SK-N-SH (cell line): ENCODE measurements at regions not wholly inside any gene's neighbourhood (a gene's known extent, or its start where the extent isn't known, plus 50 kb on each side); places are given as distances from the start of the nearest gene placed in this dataset.

Experiments used
- CTCF ChIA-PET: fragments of 300-600, 350-600 bp; formaldehyde crosslinking; extraction: SDS; loops from one replicate; lab custom pipeline; 2021; lab: Yijun Ruan, JAX
- POLR2A ChIA-PET: fragments of 350-600 bp; sonication (Branson Sonifier 250); formaldehyde crosslinking; extraction: SDS; loops from one replicate; lab custom pipeline; 2020; ENCODE audit warnings: antibody characterized with exemption, inconsistent platforms; lab: Yijun Ruan, JAX
- DNase-seq: peaks from one replicate; pipeline ENCODE4 v3.0.0; 2012
- H2AFZ ChIP-seq: fragments of 200-600 bp; sonication (generic); 2 replicates; pipeline ENCODE4 v1.8.1; 2016; ENCODE audit warnings: antibody characterized with exemption, mild to moderate bottlenecking, low read depth
- H3F3A ChIP-seq: fragments of 200-600 bp; sonication (generic); replicated peaks from 2 replicates; pipeline ENCODE3; 2016; ENCODE audit warnings: antibody characterized with exemption, mild to moderate bottlenecking; ENCODE audit not compliant: insufficient read depth
- H3K27ac ChIP-seq, 2 experiments: fragments of 200-500 bp in 1 of 2; fragments of 200-600 bp in 1 of 2; sonication (Bioruptor generic) in 1 of 2; sonication (generic), shearing (Covaris generic) in 1 of 2; 2 replicates each; pipeline versions ENCODE4 v1.5.1 to v1.6.1; 2014 to 2016; ENCODE audit warnings: low read depth in 2 of 2, inconsistent platforms in 1 of 2, low read length in 1 of 2, mild to moderate bottlenecking in 1 of 2, mixed read lengths in 1 of 2
- H3K27me3 ChIP-seq: fragments of 200-600 bp; sonication (generic), shearing (Covaris generic); 2 replicates; pipeline ENCODE4 v1.6.1; 2016; ENCODE audit warnings: mixed run types; ENCODE audit not compliant: insufficient read depth
- H3K36me3 ChIP-seq, 2 experiments: fragments of 200-500 bp in 1 of 2; fragments of 200-600 bp in 1 of 2; sonication (Bioruptor generic) in 1 of 2; sonication (generic) in 1 of 2; replicated peaks in 1 of 2; 2 replicates each; pipeline versions ENCODE3 to v1.5.1; 2014 to 2016; ENCODE audit warnings: low read length in 1 of 2, mild to moderate bottlenecking in 1 of 2; ENCODE audit not compliant: insufficient read depth in 2 of 2, control insufficient read depth in 1 of 2
- H3K4me1 ChIP-seq, 2 experiments: fragments of 200-500 bp in 1 of 2; fragments of 200-600 bp in 1 of 2; sonication (Bioruptor generic) in 1 of 2; sonication (generic), shearing (Covaris generic) in 1 of 2; 2 replicates each; pipeline versions ENCODE4 v1.5.1 to v1.6.1; 2014 to 2016; ENCODE audit warnings: low read depth in 1 of 2, low read length in 1 of 2, mixed run types in 1 of 2; ENCODE audit not compliant: insufficient read depth in 2 of 2, control insufficient read depth in 1 of 2
- H3K4me2 ChIP-seq: fragments of 200-600 bp; sonication (generic), shearing (Covaris generic); 2 replicates; pipeline ENCODE4 v1.6.1; 2017; ENCODE audit warnings: mixed run types
- H3K4me3 ChIP-seq, 2 experiments: fragments of 200-500 bp in 1 of 2; fragments of 200-600 bp in 1 of 2; sonication (Bioruptor generic) in 1 of 2; sonication (generic), shearing (Covaris generic) in 1 of 2; 2 replicates each; pipeline versions ENCODE4 v1.5.1 to v1.8.1; 2014 to 2016; ENCODE audit warnings: low read depth in 2 of 2, inconsistent platforms in 1 of 2, low read length in 1 of 2, mild to moderate bottlenecking in 1 of 2, mixed read lengths in 1 of 2, moderate library complexity in 1 of 2
- H3K79me2 ChIP-seq: fragments of 200-600 bp; sonication (generic); 2 replicates; pipeline ENCODE4 v1.8.1; 2017; ENCODE audit warnings: mild to moderate bottlenecking; ENCODE audit not compliant: insufficient read depth
- H3K9ac ChIP-seq: fragments of 200-600 bp; sonication (generic); 2 replicates; pipeline ENCODE4 v1.6.1; 2017; ENCODE audit warnings: mixed run types
- H3K9me2 ChIP-seq: fragments of 200-600 bp; sonication (generic); 2 replicates; pipeline ENCODE4 v1.6.1; 2017; ENCODE audit warnings: mixed run types
- H3K9me3 ChIP-seq: fragments of 200-600 bp; sonication (generic); 2 replicates; pipeline ENCODE4 v1.6.1; 2017; ENCODE audit warnings: mixed run types, mild to moderate bottlenecking, moderate library complexity
- H4K20me1 ChIP-seq: fragments of 200-600 bp; sonication (generic); 2 replicates; pipeline ENCODE4 v1.6.1; 2017; ENCODE audit warnings: mild to moderate bottlenecking, mixed run types; ENCODE audit not compliant: insufficient read depth
- FOXJ3 ChIP-seq: sonication (generic); formaldehyde crosslinking; IDR thresholded peaks from 2 replicates; pipeline ENCODE4 v1.5.1; 2020; ENCODE audit warnings: mild to moderate bottlenecking, missing genetic modification reagents
- GABPA ChIP-seq: IDR thresholded peaks from 2 replicates; pipeline ENCODE4 v1.4.0; 2012; ENCODE audit warnings: low read depth, mild to moderate bottlenecking
- GATA2 ChIP-seq: sonication (generic); formaldehyde crosslinking; IDR thresholded peaks from 2 replicates; pipeline ENCODE4 v1.5.0; 2020; ENCODE audit warnings: mild to moderate bottlenecking, missing genetic modification reagents
- NRF1 ChIP-seq: IDR thresholded peaks from 2 replicates; pipeline ENCODE4 v1.6.1; 2012; ENCODE audit warnings: low read depth, mild to moderate bottlenecking, low read length
- RAD21 ChIP-seq: IDR thresholded peaks from 2 replicates; pipeline ENCODE4 v1.6.1; 2012; ENCODE audit warnings: mild to moderate bottlenecking, low read length
- RXRA ChIP-seq: IDR thresholded peaks from 2 replicates; pipeline ENCODE4 v1.4.0; 2012; ENCODE audit warnings: low read depth, mild to moderate bottlenecking, borderline replicate concordance
- TAF1 ChIP-seq: IDR thresholded peaks from 2 replicates; pipeline ENCODE4 v1.6.1; 2012; ENCODE audit warnings: low read depth, mild to moderate bottlenecking, low read length, moderate library complexity, borderline replicate concordance
- TEAD4 ChIP-seq: IDR thresholded peaks from 2 replicates; pipeline ENCODE4 v1.4.0; 2012; ENCODE audit warnings: mild to moderate bottlenecking, borderline replicate concordance; ENCODE audit not compliant: insufficient read depth
- USF2 ChIP-seq: fragments of 150-350 bp; IDR thresholded peaks from 2 replicates; pipeline ENCODE4 v1.6.1; 2017; ENCODE audit warnings: antibody characterized with exemption, low read length, low read depth, borderline replicate concordance
- WGBS: methylation state at CpG from one replicate; pipeline ENCODE4 v1.1.6; 2017; ENCODE audit warnings: low lambda C conversion rate; 5-methylcytosine and 5-hydroxymethylcytosine counted together
- TF ChIP-seq, protein P1 (sequence below): fragments of 150-350 bp; IDR thresholded peaks from 2 replicates; pipeline ENCODE4 v1.6.1; 2016; ENCODE audit warnings: mild to moderate bottlenecking, low read depth, low read length
- TF ChIP-seq, protein P2 (sequence below): IDR thresholded peaks from 2 replicates; pipeline ENCODE4 v1.4.0; 2012; ENCODE audit warnings: low read depth, borderline replicate concordance
- TF ChIP-seq, protein P3 (sequence below): IDR thresholded peaks from 2 replicates; pipeline ENCODE4 v1.6.1; 2012; ENCODE audit warnings: mild to moderate bottlenecking, low read depth, low read length, moderate library complexity

DNA sequence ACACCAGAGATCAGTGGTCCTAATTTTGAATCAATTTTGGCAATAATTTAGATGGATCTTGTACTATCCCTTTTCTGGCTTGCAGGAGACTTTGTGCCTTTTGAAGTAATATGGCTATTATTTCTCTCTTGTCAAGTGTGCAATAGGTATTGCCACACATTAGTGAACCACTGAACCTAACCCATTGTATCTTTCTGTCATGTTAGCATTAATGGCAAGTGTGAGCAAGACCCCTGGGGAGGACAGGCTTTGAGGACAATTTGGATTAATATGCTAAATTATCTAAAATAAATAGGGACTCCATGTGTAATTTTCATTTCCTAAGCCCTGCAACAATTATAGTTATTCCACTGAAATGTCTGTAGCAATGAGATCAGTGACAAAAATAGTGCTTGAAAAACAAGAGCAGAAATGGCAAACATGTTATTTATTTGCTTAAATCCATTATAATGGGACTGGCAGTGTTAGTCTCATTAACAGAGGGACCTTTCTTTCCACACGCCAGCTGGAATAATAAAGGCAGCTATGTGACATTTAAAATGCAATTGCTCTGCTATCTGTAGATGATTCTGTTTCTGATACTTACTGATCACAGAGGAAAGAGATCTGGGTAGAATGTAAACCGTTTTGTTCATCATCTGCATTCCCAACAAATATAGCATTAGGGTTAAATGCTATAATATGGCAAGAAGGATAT is 753.3 kb upstream of the ZNF608 start:
- H2AFZ ChIP-seq = no peak overlapping the region
- H3K9me2 ChIP-seq = no peaks in the 10 kb centered on the region
- H4K20me1 ChIP-seq = no peaks in the 10 kb centered on the region
- WGBS = 64% methylated on average over 2 of the region's 2 CpGs
- ChIA-PET POLR2A (no interaction called here), CTCF (no interaction called here)
- H3K27me3 ChIP-seq = no peaks in the 10 kb centered on the region
- H3K4me1 ChIP-seq = no peaks in the 10 kb centered on the region; a peak in 1 of 4 replicates
- no peak overlapping the region for H3K9ac ChIP-seq
- no peaks in the 10 kb centered on the region for H3K36me3 ChIP-seq
- H3K4me3 ChIP-seq = no peak overlapping the region
- H3F3A ChIP-seq = no peaks in the 10 kb centered on the region
- no peaks in the 10 kb centered on the region for H3K79me2 ChIP-seq
- no peak for DNase-seq
- no peak for TF ChIP-seq USF2
- no peak for TF ChIP-seq TEAD4
- TF ChIP-seq RAD21 = no peak
- no peak for TF ChIP-seq RXRA
- TF ChIP-seq GATA2 (CRISPR knock-in tag) = no peak; the same call in 1 of the 2 replicates
- TF ChIP-seq, protein P1, sequence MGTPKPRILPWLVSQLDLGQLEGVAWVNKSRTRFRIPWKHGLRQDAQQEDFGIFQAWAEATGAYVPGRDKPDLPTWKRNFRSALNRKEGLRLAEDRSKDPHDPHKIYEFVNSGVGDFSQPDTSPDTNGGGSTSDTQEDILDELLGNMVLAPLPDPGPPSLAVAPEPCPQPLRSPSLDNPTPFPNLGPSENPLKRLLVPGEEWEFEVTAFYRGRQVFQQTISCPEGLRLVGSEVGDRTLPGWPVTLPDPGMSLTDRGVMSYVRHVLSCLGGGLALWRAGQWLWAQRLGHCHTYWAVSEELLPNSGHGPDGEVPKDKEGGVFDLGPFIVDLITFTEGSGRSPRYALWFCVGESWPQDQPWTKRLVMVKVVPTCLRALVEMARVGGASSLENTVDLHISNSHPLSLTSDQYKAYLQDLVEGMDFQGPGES = no peak
- TF ChIP-seq, protein P2, sequence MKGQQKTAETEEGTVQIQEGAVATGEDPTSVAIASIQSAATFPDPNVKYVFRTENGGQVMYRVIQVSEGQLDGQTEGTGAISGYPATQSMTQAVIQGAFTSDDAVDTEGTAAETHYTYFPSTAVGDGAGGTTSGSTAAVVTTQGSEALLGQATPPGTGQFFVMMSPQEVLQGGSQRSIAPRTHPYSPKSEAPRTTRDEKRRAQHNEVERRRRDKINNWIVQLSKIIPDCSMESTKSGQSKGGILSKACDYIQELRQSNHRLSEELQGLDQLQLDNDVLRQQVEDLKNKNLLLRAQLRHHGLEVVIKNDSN = no peak
- no peak for TF ChIP-seq FOXJ3
- no peak for TF ChIP-seq NRF1
- no peak for TF ChIP-seq TAF1
- no peak for TF ChIP-seq GABPA
- TF ChIP-seq, protein P3, sequence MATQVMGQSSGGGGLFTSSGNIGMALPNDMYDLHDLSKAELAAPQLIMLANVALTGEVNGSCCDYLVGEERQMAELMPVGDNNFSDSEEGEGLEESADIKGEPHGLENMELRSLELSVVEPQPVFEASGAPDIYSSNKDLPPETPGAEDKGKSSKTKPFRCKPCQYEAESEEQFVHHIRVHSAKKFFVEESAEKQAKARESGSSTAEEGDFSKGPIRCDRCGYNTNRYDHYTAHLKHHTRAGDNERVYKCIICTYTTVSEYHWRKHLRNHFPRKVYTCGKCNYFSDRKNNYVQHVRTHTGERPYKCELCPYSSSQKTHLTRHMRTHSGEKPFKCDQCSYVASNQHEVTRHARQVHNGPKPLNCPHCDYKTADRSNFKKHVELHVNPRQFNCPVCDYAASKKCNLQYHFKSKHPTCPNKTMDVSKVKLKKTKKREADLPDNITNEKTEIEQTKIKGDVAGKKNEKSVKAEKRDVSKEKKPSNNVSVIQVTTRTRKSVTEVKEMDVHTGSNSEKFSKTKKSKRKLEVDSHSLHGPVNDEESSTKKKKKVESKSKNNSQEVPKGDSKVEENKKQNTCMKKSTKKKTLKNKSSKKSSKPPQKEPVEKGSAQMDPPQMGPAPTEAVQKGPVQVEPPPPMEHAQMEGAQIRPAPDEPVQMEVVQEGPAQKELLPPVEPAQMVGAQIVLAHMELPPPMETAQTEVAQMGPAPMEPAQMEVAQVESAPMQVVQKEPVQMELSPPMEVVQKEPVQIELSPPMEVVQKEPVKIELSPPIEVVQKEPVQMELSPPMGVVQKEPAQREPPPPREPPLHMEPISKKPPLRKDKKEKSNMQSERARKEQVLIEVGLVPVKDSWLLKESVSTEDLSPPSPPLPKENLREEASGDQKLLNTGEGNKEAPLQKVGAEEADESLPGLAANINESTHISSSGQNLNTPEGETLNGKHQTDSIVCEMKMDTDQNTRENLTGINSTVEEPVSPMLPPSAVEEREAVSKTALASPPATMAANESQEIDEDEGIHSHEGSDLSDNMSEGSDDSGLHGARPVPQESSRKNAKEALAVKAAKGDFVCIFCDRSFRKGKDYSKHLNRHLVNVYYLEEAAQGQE = no peak
- no peak overlapping the region for H3K27ac ChIP-seq
- H3K4me2 ChIP-seq = no peak overlapping the region
- no peaks in the 10 kb centered on the region for H3K9me3 ChIP-seq
